ENCODE measurements at regions not wholly inside any gene's neighbourhood (a gene's known extent, or its start where the extent isn't known, plus 50 kb on each side); places are given as distances from the start of the nearest gene placed in this dataset.
"Not testable (repeated sequence)": the region's sequence is repeated elsewhere in the genome, so short reads cannot be mapped to it uniquely, and the experiment has no call there.

DNA sequence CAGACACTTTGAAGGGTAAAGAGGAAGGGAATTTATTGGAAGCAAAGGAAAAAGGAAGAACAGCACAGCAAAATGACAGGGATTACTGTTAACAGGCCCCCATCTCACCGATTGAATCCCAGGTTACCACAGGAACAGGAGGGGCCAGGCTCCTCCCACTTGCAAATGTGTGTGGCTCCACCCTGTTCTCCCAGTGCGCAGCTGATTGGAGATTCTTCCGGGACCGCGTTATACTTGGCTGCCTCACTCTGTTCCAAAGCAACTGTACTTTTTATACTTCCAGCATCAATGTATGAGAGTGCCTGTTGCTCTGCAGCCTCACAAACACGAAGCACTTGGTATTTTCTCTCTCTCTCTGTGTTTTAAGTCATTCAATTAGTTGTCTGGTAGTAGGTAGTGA, 273.6 kb upstream of the MDGA2 start:
- DNase-seq: no peak

DNA sequence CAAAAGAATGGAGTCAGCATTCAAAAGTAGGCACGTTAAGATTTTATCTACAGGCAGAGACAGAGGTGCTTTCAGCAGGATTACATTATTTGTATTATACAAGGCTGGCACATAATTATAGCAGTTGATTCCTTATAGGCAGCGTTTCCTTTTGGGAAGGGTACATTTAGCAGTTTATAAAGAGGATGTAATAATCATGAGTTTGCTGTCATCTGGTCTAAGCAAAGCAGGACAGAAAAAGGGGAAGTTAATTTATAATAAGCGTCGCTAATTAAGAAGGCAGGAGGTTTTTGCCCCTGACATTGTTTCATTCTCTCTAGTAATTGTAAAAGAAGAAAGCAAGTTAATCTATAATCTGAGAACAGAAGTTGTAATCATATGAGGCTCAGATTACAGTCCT, 259.9 kb upstream of the MDGA2 start:
- no peak for DNase-seq

DNA sequence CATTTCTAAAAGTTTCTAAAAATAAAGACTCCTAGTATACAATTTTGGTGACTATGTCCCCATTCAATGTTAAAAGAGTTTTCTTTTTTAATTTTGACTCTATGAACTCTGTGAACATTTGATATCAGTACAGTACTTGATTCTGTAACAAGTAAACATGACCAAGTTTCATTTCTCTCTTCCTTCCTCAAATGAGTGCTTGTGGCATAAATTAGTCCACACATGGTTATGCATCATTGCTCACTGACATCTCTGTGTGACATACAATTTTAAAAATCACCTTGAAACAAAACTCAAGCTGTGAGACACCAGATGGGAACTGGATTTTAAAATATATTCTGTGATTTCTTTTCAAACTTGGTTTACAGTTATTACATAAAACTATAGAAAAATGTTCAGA, 253.9 kb upstream of the MDGA2 start:
- DNase-seq: no peak

DNA sequence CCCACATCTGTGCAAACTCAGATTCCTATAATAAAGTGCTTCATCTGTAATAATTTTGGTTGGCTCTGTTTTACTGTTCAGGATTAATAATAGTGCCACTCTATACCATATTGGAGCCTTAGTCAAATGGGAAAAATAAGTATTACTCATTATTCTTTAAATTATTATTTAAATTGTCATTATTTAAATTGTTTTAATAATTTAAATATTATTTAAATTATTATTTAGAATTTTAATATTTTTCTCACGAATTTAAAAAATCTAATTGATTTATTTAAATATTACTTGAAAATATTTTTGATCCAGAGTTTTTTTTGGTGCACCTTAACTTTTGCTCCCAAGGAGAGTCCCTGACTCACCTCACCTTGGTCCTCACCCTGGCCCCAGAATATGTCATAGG, 245.7 kb upstream of the MDGA2 start:
- DNase-seq: no peak

GRCh38 chr14:47919997-47920396, 244.6 kb upstream of the MDGA2 start:
- DNase-seq: no peak

- DNase-seq: no peak
Measured at GRCh38 chr14:47919334-47919846, 244.0 kb upstream of the MDGA2 start.

- DNase-seq: peak; percentile 3
Measured at GRCh38 chr14:47917344-47917954, 242.0 kb upstream of the MDGA2 start.

- DNase-seq: not testable (repeated sequence)
Measured at GRCh38 chr14:47901141-47901540, 225.7 kb upstream of the MDGA2 start.

DNA sequence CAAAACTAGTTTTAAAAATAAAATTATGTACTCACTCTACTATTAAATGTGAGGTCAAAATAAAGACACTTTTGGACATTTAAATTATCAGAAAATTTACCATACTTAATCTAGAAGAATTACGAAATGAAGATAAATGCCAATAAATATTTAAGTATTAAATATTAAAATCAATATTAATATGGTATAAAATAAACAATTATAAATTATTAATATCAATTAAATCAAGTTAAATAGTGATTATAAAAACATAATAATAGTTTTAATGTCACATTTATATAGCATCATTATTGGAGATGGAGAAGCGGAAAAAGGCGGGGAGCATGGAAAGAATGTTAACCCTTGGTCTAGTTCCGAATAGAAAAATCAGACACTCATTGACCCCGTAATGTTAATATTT, 224.3 kb upstream of the MDGA2 start:
- no peak for DNase-seq

GRCh38 chr14:47874350-47874749, 198.9 kb upstream of the MDGA2 start:
- no peak for DNase-seq

DNA sequence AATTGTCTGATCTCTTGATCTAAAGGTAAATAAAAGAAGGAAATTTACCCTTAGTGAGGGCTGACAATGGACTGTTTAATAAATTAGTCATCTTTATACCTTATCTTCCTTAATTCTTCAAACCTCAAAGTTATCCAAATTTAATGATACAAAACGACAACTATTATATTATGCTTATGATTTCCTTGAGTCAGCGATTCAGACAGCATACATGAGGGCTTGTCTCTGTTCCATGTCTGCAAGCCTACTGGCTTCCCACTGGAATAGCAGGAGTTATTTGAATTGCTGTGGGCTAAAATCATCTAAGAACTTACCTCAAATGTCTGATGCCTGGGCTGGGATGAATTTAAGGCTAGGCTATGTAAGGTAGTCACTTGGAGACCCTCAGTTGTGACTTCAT, 197.2 kb upstream of the MDGA2 start:
- DNase-seq: no peak

DNA sequence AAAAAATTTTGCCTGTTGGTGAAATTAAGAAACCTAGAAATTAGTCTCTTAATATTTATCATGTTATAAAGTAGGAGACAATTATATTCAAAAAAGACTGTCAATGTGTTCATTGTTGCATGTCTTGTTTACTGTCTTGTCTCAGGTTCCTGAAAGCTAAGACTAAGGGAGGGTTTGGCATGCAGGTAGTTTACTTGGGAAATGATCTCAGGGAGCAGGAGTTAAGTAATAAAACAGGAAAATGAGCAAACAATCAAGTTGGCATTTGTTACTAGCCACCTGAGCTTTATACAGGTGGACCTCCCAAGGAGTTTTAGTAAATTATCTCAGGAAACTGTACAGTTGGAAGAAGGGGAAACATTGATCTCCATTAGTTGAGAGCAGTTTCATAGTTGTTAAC, 188.0 kb upstream of the MDGA2 start:
- DNase-seq: no peak

DNA sequence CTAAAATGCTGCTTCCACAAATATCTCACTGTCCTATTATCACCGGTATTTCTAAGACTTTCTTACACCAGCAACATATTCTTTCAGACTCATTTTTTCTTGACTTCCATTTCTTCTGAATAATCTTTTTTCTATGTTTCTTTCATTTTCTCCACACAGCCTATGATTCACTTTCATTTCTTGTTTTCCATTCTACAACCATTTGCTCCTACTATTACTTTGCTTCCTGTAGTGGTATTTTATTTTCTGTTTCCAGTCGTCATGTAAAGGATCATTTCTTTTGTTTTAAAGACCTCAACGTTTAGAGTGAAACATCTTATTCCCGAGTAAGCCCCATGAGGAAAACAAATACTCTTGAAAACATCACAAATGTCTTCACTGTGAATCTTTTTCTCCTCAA, 182.2 kb upstream of the MDGA2 start:
- no peak for DNase-seq

DNA sequence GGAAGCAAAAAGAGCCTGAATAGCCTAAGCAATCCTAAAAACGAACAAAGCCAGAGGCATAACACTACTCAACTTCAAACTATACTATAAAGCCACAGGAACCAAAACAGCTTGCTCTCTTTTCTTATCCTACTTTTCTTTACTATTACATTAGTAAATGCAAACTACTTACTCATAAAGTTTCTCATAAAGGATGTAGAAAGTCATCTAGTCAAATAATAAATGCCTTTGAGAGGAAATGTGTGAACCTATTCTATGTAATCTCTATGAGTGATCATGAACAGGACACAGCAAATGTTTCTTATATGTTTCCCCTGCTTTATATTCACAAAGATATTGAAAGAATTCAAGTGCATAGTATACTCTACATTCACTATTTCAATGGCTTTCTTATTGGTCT, 176.9 kb upstream of the MDGA2 start:
- DNase-seq: no peak

DNA sequence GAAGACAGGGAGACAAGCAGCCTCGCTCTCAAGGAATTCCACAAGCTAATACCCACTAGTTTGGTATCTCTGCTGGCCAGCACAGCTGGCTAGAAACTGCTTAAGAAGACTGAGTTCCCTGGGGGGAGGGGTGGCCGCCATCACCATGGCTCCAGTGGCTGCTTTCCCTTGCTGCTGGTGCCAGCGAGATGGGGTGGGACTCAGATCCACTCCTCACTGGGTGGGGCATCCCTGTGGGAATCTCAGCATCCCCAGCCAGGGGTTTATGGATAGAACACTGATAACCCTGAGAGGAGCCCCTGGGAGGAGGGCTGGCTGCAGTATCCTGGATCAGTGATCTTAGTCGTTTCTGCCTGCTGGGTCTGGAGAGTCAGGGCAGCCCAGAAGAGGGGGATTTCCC, 170.6 kb upstream of the MDGA2 start:
- DNase-seq: no peak

- DNase-seq: no peak
Measured at GRCh38 chr14:47843236-47843635, 167.8 kb upstream of the MDGA2 start.

- no peak for DNase-seq
Measured at GRCh38 chr14:47833011-47833410, 157.6 kb upstream of the MDGA2 start.

- DNase-seq: no peak
Measured at GRCh38 chr14:47826809-47827208, 151.4 kb upstream of the MDGA2 start.

DNA sequence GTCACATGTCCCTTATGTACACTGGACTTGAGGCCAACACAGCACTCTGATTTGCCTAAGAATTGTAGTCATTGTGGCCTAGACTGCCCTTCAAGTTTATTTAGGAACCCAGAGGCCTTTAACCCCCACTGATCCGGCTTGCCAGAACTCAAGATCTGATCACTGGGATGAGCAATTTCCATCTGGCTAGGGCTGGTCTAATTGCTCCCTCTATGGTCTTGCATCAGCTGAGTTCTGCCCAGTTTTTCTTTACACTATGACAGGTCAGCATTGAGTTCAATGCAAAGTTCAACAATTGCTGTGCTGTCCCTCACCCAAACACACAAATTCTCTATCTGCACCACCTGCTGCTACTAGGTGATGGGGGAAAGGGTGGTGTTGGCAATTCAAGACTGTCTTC, 146.9 kb upstream of the MDGA2 start:
- DNase-seq: no peak

DNA sequence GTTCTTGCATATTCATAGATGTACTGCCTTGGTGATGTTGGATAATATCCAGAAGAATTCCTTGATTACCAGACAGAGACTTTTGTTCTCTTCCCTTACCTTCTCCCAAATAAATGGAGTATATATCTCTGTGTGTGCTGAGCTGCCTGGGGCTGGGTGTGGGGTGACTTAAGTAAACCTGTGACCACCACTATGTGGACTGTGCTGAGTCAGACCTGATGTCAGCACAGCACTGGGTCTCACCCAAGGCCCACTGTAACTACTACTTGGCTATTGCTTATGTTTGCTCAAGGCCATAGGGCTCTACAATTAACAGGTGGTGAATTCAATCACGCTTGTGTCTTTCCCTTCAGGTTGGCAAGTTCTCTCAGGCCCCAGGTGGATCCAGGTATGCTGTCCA, 145.7 kb upstream of the MDGA2 start:
- DNase-seq: no peak

DNA sequence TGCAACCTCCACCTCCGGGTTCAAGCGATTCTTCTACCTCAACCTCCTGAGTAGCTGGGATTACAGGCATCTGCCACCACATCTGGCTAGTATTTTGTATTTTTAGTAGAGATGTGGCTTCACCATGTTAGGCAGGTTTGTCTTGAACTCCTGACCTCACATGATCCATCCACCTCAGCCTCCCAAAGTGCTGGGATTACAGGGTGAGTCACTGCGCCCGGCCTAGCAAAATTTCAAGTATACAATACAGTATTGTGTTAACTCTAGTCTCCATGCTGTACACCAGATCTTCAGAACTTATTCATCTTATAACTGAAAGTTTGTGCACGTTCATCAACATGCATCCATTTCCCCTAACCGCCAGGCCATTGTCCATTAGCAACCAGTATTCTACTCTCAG, 115.1 kb upstream of the MDGA2 start:
- DNase-seq: no peak

- DNase-seq: no peak
Measured at GRCh38 chr14:47785058-47785457, 109.7 kb upstream of the MDGA2 start.

- no peak for DNase-seq
Measured at GRCh38 chr14:47778631-47779030, 103.2 kb upstream of the MDGA2 start.

- DNase-seq: no peak
Measured at GRCh38 chr14:47772652-47773051, 97.2 kb upstream of the MDGA2 start.

DNA sequence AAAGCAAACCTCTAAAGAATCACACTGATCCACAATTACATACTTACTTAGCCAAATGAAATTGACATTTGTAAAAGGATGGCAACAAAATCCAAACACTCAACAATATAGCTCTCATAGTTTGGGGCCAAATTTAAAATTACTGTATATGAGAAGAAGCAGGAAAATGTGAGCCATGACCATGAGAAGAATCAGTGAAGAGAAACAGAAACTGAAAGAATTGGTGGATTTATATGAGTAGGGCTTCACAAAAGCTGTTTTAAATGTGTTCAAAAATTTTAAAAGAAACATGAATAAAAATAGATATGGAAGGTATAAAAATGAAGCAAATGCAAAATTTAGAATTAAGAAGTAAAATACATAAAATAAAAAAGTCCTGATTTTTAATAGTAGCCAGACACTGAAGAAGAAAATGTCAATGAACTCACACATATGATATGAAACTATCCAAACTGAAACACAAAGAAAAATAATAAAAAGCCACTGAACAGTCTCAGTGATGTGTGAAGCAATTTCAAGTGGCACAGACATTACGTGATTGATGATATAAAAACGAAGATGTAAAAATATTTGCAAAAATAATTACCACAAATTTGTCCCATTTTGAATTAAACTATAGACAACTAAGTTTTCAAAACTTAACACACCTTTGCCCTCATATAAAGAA, 87.9 kb upstream of the MDGA2 start:
- no peak for DNase-seq

All from activated CD4-positive, alpha-beta T cell treated with anti-CD3 and anti-CD28 coated beads, Interleukin-2, amount 50 U/mL, for 16 hours (primary cell).